ENCODE measurements at regions not wholly inside any gene's neighbourhood (a gene's known extent, or its start where the extent isn't known, plus 50 kb on each side); places are given as distances from the start of the nearest gene placed in this dataset.
"Not testable (repeated sequence)": the region's sequence is repeated elsewhere in the genome, so short reads cannot be mapped to it uniquely, and the experiment has no call there.

- ChIA-PET POLR2A (no interaction called here), CTCF (interaction anchor here (0.6 kb wide), 1 partner anchor 12 kb away, joined by 3 read pairs; no protein-coding TSS in a partner anchor)
- TF ChIP-seq GLIS1 (tag by site-specific recombination; IDR thresholded peaks at IDR 0.05) (no peak), ZNF776 (tag by site-specific recombination; IDR thresholded peaks at IDR 0.05; ENCODE audit: borderline replicate concordance) (no peak), ZNF394 (tag by site-specific recombination; IDR thresholded peaks at IDR 0.05; ENCODE audit: borderline replicate concordance) (no peak), ZNF140 (tag by site-specific recombination; IDR thresholded peaks at IDR 0.05) (no peak), EGR2 (tag by site-specific recombination; IDR thresholded peaks at IDR 0.05; ENCODE audit: low read depth) (no peak), HOXD13 (CRISPR knock-in tag; IDR thresholded peaks at IDR 0.05; ENCODE audit: borderline replicate concordance) (no peak), ZBTB20 (tag by site-specific recombination; IDR thresholded peaks at IDR 0.05) (no peak), ZNF701 (tag by site-specific recombination; IDR thresholded peaks at IDR 0.05) (no peak), ZNF175 (tag by site-specific recombination; IDR thresholded peaks at IDR 0.05) (no peak), ZNF23 (tag by site-specific recombination; IDR thresholded peaks at IDR 0.05; ENCODE audit: borderline replicate concordance) (no peak), ZNF16 (tag by site-specific recombination; IDR thresholded peaks at IDR 0.05; ENCODE audit: low read depth) (no peak), ZFHX2 (tag by site-specific recombination; conservative IDR thresholded peaks at IDR 0.05) (no peak), ZNF280D (tag by site-specific recombination; IDR thresholded peaks at IDR 0.05) (no peak), ZBTB26 (tag by site-specific recombination; optimal IDR thresholded peaks at IDR 0.05) (no peak)
- TF ChIP-seq, protein P1, sequence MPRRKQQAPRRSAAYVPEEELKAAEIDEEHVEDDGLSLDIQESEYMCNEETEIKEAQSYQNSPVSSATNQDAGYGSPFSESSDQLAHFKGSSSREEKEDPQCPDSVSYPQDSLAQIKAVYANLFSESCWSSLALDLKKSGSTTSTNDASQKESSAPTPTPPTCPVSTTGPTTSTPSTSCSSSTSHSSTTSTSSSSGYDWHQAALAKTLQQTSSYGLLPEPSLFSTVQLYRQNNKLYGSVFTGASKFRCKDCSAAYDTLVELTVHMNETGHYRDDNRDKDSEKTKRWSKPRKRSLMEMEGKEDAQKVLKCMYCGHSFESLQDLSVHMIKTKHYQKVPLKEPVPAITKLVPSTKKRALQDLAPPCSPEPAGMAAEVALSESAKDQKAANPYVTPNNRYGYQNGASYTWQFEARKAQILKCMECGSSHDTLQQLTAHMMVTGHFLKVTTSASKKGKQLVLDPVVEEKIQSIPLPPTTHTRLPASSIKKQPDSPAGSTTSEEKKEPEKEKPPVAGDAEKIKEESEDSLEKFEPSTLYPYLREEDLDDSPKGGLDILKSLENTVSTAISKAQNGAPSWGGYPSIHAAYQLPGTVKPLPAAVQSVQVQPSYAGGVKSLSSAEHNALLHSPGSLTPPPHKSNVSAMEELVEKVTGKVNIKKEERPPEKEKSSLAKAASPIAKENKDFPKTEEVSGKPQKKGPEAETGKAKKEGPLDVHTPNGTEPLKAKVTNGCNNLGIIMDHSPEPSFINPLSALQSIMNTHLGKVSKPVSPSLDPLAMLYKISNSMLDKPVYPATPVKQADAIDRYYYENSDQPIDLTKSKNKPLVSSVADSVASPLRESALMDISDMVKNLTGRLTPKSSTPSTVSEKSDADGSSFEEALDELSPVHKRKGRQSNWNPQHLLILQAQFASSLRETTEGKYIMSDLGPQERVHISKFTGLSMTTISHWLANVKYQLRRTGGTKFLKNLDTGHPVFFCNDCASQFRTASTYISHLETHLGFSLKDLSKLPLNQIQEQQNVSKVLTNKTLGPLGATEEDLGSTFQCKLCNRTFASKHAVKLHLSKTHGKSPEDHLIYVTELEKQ (tag by site-specific recombination; IDR thresholded peaks at IDR 0.05; ENCODE audit: borderline replicate concordance), result no peak
- H3K36me3 ChIP-seq (ENCODE audit: control insufficient read depth in 2 of 2, insufficient read depth in 1 of 2, low read length in 2 of 2), result no peaks in the 10 kb centered on the region
- H3K9me3 ChIP-seq (ENCODE audit: control insufficient read depth, insufficient read depth, low read depth, low read length), result no peaks in the 10 kb centered on the region
- no peak overlapping the region for H3K27ac ChIP-seq (ENCODE audit: extremely low read depth, low read depth, low read length)
- no peak overlapping the region for H3K4me3 ChIP-seq (ENCODE audit: low read depth, low read length)
- H3K4me1 ChIP-seq (ENCODE audit: control insufficient read depth, insufficient read depth, low read length), result no peaks in the 10 kb centered on the region
These were observed 134.0 kb downstream of the MED10 start for GRCh38 chr5:6244339-6244714.

GRCh38 chr5:6243706-6244338 is 134.5 kb downstream of the MED10 start:
- Histone ChIP-seq H3K4me1 (ENCODE audit: control insufficient read depth, insufficient read depth, low read length) (no peaks in the 10 kb centered on the region), H3K9me3 (ENCODE audit: control insufficient read depth, insufficient read depth, low read depth, low read length) (no peaks in the 10 kb centered on the region), H3K4me3 (ENCODE audit: low read depth, low read length) (no peak overlapping the region), H3K27ac (ENCODE audit: extremely low read depth, low read depth, low read length) (no peak overlapping the region), H3K36me3 (ENCODE audit: control insufficient read depth in 2 of 2, insufficient read depth in 1 of 2, low read length in 2 of 2) (no peaks in the 10 kb centered on the region)
- TF ChIP-seq, protein P2, sequence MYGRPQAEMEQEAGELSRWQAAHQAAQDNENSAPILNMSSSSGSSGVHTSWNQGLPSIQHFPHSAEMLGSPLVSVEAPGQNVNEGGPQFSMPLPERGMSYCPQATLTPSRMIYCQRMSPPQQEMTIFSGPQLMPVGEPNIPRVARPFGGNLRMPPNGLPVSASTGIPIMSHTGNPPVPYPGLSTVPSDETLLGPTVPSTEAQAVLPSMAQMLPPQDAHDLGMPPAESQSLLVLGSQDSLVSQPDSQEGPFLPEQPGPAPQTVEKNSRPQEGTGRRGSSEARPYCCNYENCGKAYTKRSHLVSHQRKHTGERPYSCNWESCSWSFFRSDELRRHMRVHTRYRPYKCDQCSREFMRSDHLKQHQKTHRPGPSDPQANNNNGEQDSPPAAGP (tag by site-specific recombination; IDR thresholded peaks at IDR 0.05), result no peak
- TF ChIP-seq ZNF701 (tag by site-specific recombination; IDR thresholded peaks at IDR 0.05) (no peak), HOXC10 (CRISPR knock-in tag; IDR thresholded peaks at IDR 0.05) (no peak), ZNF791 (tag by site-specific recombination; IDR thresholded peaks at IDR 0.05) (no peak), ZNF114 (tag by site-specific recombination; IDR thresholded peaks at IDR 0.05) (no peak), ZNF488 (tag by site-specific recombination; IDR thresholded peaks at IDR 0.05) (no peak), BCL11A (tag by site-specific recombination; IDR thresholded peaks at IDR 0.05; ENCODE audit: low read depth) (no peak), ZNF140 (tag by site-specific recombination; IDR thresholded peaks at IDR 0.05) (no peak)
- ChIA-PET CTCF (interaction anchor here (0.6 kb wide), 1 partner anchor 12 kb away, joined by 3 read pairs; no protein-coding TSS in a partner anchor), POLR2A (no interaction called here)

- H3K4me1 ChIP-seq (ENCODE audit: control insufficient read depth, insufficient read depth, low read length); H3K4me3 ChIP-seq (ENCODE audit: low read depth, low read length); H3K27ac ChIP-seq (ENCODE audit: extremely low read depth, low read depth, low read length); POLR2A ChIA-PET; H3K36me3 ChIP-seq (ENCODE audit: control insufficient read depth in 2 of 2, insufficient read depth in 1 of 2, low read length in 2 of 2); CTCF ChIA-PET; H3K9me3 ChIP-seq (ENCODE audit: control insufficient read depth, insufficient read depth, low read depth, low read length): not testable (repeated sequence)
These were observed 137.3 kb downstream of the MED10 start for GRCh38 chr5:6241056-6241455.
